ENCODE measurements at regions not wholly inside any gene's neighbourhood (a gene's known extent, or its start where the extent isn't known, plus 50 kb on each side); places are given as distances from the start of the nearest gene placed in this dataset.
A peak's percentile ranks its signal among the peaks of the same experiment; 100 is the strongest.
"Not testable (repeated sequence)": the region's sequence is repeated elsewhere in the genome, so short reads cannot be mapped to it uniquely, and the experiment has no call there.

- no peaks in the 10 kb centered on the region for H3K4me1 Mint-ChIP-seq
- ATAC-seq (ENCODE audit: low read depth in 2 of 2) (no peak), DNase-seq (no peak)
- no peak overlapping the region for H3K4me3 Mint-ChIP-seq
- H3K27me3 Mint-ChIP-seq, result no peaks in the 10 kb centered on the region
- H3K27ac Mint-ChIP-seq, result no peak overlapping the region
- H3K36me3 Mint-ChIP-seq, result no peaks in the 10 kb centered on the region
- peaks cover 0 to 17% (median 7%) of the 10 kb centered on the region in 7 donors for H3K9me3 Mint-ChIP-seq
Observed at GRCh38 chr7:153941061-153941460, 111.1 kb upstream of the DPP6 start.

- no peaks in the 10 kb centered on the region for H3K4me1 Mint-ChIP-seq
- H3K9me3 Mint-ChIP-seq, result peaks cover 0 to 20% (median 9%) of the 10 kb centered on the region in 7 donors
- H3K36me3 Mint-ChIP-seq, result no peaks in the 10 kb centered on the region
- no peak overlapping the region for H3K4me3 Mint-ChIP-seq
- ATAC-seq (ENCODE audit: low read depth in 2 of 2) (no peak), DNase-seq (no peak)
- H3K27me3 Mint-ChIP-seq, result no peaks in the 10 kb centered on the region
- H3K27ac Mint-ChIP-seq, result no peak overlapping the region
Observed at GRCh38 chr7:153942036-153942435, 110.2 kb upstream of the DPP6 start.

GRCh38 chr7:153943457-153943856 lies 108.7 kb upstream of the DPP6 start:
- H3K27me3 Mint-ChIP-seq, result no peaks in the 10 kb centered on the region
- no peaks in the 10 kb centered on the region for H3K36me3 Mint-ChIP-seq
- H3K27ac Mint-ChIP-seq, result no peak overlapping the region
- H3K4me3 Mint-ChIP-seq, result no peak overlapping the region
- H3K9me3 Mint-ChIP-seq, result peaks cover 0 to 13% (median 9%) of the 10 kb centered on the region in 7 donors
- no peak for DNase-seq
- no peaks in the 10 kb centered on the region for H3K4me1 Mint-ChIP-seq
- ATAC-seq (ENCODE audit: low read depth in 2 of 2), result no peak

DNA sequence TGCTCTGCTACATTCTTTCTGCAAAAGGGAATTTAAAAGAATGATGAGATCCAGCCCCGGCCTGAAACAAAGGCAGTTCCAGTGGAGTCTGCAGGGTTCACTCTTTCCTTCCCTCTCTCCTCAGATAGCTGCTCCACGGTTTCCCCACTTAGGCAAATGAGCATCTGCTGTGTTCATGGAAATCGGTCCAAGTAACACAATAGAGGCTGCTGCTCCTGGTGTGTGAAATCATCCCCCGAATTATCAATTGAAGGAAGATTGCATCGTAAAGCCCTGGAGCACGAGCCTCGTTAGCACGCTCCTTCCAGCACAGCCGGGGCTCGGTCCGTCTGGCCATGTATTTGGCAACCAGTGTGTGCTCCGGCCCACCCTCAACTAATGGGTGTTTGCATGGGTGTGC lies 108.3 kb upstream of the DPP6 start:
- DNase-seq (no peak), ATAC-seq (ENCODE audit: low read depth in 2 of 2) (no peak)
- no peaks in the 10 kb centered on the region for H3K4me1 Mint-ChIP-seq
- H3K9me3 Mint-ChIP-seq, result peaks cover 0 to 13% (median 9%) of the 10 kb centered on the region in 7 donors
- H3K4me3 Mint-ChIP-seq, result no peak overlapping the region
- no peak overlapping the region for H3K27ac Mint-ChIP-seq
- H3K36me3 Mint-ChIP-seq, result no peaks in the 10 kb centered on the region
- no peaks in the 10 kb centered on the region for H3K27me3 Mint-ChIP-seq

DNA sequence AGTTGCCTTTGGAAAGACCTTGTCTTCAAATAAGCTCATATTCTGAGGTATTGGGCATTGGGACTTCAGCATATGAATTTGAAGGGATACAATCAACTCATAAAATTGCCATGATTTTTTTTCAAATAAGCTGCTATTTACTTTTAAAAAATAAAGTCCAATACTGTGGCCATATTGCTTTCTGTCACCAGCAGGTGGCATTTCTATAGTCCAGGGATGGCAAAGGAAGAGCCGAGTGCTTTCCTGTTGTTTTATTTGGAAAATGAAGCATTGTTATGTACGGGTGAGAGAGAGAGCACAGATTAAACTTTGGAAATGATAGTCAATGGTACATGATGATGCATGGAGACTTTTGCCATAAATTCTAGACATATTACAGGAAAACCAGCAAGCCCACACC lies 104.1 kb upstream of the DPP6 start:
- Mint-ChIP-seq H3K9me3 (peaks cover 3 to 25% (median 8%) of the 10 kb centered on the region in 7 donors), H3K27ac (no peak overlapping the region), H3K4me3 (no peak overlapping the region), H3K4me1 (no peaks in the 10 kb centered on the region), H3K27me3 (no peaks in the 10 kb centered on the region), H3K36me3 (no peaks in the 10 kb centered on the region)
- no peak for ATAC-seq (ENCODE audit: low read depth in 2 of 2)
- DNase-seq, result no peak

DNA sequence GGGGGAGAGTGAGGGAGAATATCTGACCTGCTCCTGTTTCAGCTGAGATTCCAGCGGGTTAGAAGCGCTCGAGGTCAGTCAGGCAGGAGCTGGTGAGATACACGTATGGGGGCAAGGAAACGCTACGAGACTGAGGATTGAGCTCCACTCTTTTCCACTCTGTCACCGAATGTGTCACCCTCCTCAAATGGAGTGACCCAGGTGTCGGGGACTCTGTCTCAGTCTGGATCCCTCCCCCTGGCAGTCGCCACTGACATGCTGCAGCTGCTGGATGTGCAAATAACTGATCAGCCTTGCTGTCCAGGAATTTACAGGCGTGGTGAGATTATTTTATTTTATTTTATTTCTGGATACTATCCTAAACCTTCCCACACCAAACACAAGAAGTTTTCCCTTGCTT lies 100.9 kb upstream of the DPP6 start:
- ATAC-seq (ENCODE audit: low read depth in 2 of 2), result no peak
- DNase-seq, result no peak
- Mint-ChIP-seq H3K27me3 (no peaks in the 10 kb centered on the region), H3K27ac (no peak overlapping the region), H3K36me3 (no peaks in the 10 kb centered on the region), H3K4me3 (no peak overlapping the region), H3K9me3 (peaks cover 0 to 15% (median 5%) of the 10 kb centered on the region in 7 donors), H3K4me1 (no peaks in the 10 kb centered on the region)

DNA sequence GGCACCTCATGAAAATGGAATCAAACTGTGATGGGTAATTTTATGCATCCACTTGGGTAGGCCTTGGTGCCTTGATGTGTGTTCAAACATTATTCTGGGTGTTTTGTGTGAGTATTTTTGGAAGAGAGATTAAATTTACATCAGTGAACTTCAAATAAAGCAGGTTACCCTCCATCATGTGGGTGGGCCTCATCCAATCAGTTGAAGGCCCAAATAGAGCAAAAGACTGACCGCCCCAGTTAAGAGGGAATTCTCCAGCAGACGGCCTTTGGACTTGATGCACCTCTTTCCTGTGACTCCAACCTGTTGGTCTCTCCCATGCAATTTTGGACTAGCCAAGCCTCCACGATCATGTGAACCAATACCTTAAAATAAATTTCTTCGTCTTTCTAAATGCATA lies 97.7 kb upstream of the DPP6 start:
- no peak for DNase-seq
- H3K4me3 Mint-ChIP-seq, result no peak overlapping the region
- H3K27ac Mint-ChIP-seq, result no peak overlapping the region
- H3K9me3 Mint-ChIP-seq, result peaks cover 0 to 12% (median 6%) of the 10 kb centered on the region in 7 donors
- no peaks in the 10 kb centered on the region for H3K4me1 Mint-ChIP-seq
- ATAC-seq (ENCODE audit: low read depth in 2 of 2), result no peak
- H3K27me3 Mint-ChIP-seq, result no peaks in the 10 kb centered on the region
- no peaks in the 10 kb centered on the region for H3K36me3 Mint-ChIP-seq

- H3K27me3 Mint-ChIP-seq; H3K27ac Mint-ChIP-seq; H3K36me3 Mint-ChIP-seq; H3K9me3 Mint-ChIP-seq; DNase-seq; ATAC-seq (ENCODE audit: low read depth in 2 of 2); H3K4me3 Mint-ChIP-seq; H3K4me1 Mint-ChIP-seq: not testable (repeated sequence)
Observed at GRCh38 chr7:153957677-153958076, 94.5 kb upstream of the DPP6 start.

- ATAC-seq (ENCODE audit: low read depth in 2 of 2); H3K27me3 Mint-ChIP-seq; H3K9me3 Mint-ChIP-seq; H3K4me1 Mint-ChIP-seq; DNase-seq; H3K4me3 Mint-ChIP-seq; H3K36me3 Mint-ChIP-seq; H3K27ac Mint-ChIP-seq: not testable (repeated sequence)
Observed at GRCh38 chr7:153958381-153958780, 93.8 kb upstream of the DPP6 start.

- ATAC-seq (ENCODE audit: low read depth in 2 of 2), result not testable (repeated sequence)
Observed at GRCh38 chr7:153958789-153959188, 93.4 kb upstream of the DPP6 start.

DNA sequence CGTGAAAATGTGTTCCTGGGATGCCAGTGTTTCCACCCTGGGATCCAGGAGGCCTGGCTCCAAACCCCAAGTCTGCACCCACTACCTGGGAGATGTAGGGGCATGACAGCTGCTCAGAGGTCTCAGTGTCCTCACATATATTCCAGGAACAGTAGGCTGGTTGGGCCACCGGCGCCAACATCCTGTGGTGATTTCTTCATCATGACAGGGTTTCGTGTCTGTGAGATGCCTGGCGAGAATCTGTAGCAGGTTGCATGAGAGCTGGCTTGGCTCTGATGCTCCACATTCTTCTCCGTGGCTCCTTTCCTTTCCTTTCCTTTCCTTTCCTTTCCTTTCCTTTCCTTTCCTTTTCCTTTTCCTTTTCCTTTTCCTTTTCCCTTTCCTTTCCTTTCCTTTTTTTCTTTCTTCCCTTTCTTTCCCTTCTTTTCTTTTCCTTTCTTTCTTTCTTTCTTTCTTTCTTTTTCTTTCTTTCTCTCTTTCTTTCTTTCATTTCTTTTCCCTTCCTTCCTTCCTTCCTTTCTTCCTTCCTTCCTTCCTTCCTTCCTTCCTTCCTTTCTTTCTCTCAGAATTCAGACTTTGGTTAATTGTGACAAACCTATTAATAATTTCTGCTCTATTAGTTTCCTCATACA lies 87.6 kb upstream of the DPP6 start:
- H3K9me3 Mint-ChIP-seq; H3K4me3 Mint-ChIP-seq; H3K36me3 Mint-ChIP-seq; ATAC-seq (ENCODE audit: low read depth in 2 of 2); H3K27ac Mint-ChIP-seq; H3K4me1 Mint-ChIP-seq; DNase-seq; H3K27me3 Mint-ChIP-seq: not testable (repeated sequence)

More at GRCh38 chr7:153958789-153959188, 93.4 kb upstream of the DPP6 start:
- not testable (repeated sequence) for H3K27ac Mint-ChIP-seq, H3K4me1 Mint-ChIP-seq, H3K36me3 Mint-ChIP-seq, H3K9me3 Mint-ChIP-seq, H3K27me3 Mint-ChIP-seq, DNase-seq
- peak overlapping the region in 1 of 8 donors; percentile 35 for H3K4me3 Mint-ChIP-seq

- H3K36me3 Mint-ChIP-seq; ATAC-seq (ENCODE audit: low read depth in 2 of 2); H3K27ac Mint-ChIP-seq; H3K9me3 Mint-ChIP-seq; H3K4me3 Mint-ChIP-seq; H3K27me3 Mint-ChIP-seq; H3K4me1 Mint-ChIP-seq; DNase-seq: not testable (repeated sequence)
Observed at GRCh38 chr7:153969016-153969415, 83.2 kb upstream of the DPP6 start.

DNA sequence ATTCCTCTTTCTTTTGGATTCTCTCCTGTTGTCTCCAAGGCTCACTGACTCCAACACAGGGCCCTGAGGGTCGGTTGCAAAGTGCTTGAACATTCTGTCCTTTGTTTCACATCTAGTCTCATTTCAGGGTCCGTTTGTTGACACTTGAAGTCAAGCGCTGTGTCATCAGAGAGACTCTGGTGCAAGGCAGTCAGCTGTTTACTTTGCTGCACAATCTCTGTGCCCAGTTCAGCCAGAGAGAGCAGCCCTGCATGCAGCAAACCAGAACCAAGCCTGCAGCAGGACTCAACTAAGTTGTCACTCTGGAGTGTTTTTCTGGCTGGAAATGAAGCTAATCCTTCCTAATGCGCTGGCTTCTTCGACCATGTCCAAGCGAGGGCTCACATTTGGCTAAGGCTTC lies 77.6 kb upstream of the DPP6 start:
- DNase-seq; ATAC-seq (ENCODE audit: low read depth in 2 of 2); H3K27me3 Mint-ChIP-seq; H3K4me1 Mint-ChIP-seq; H3K4me3 Mint-ChIP-seq; H3K9me3 Mint-ChIP-seq; H3K27ac Mint-ChIP-seq; H3K36me3 Mint-ChIP-seq: not testable (repeated sequence)

DNA sequence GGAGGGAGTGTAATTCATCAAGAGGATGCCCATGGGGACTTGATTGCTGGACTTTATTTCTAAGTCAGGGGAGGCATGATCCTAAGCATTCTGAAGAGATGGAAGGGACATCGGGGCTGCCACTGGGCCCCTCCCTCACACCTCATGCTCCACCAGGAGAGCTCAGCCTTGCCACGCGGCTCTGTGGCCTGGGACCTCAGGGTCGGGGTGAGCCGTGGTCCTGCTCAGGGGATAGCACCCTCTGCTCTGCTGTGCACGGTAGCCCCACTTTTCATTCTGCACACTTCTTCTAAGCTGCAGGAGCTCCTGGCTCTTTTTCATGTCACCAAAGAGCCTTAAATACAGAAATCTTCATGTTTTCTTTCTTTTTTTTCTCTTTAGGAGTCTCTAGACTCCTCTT lies 75.5 kb upstream of the DPP6 start:
- H3K27ac Mint-ChIP-seq; H3K4me1 Mint-ChIP-seq; ATAC-seq (ENCODE audit: low read depth in 2 of 2); DNase-seq; H3K27me3 Mint-ChIP-seq; H3K36me3 Mint-ChIP-seq; H3K4me3 Mint-ChIP-seq: not testable (repeated sequence)
- H3K9me3 Mint-ChIP-seq, result peaks cover 0 to 12% (median 0%) of the 10 kb centered on the region in 7 donors

DNA sequence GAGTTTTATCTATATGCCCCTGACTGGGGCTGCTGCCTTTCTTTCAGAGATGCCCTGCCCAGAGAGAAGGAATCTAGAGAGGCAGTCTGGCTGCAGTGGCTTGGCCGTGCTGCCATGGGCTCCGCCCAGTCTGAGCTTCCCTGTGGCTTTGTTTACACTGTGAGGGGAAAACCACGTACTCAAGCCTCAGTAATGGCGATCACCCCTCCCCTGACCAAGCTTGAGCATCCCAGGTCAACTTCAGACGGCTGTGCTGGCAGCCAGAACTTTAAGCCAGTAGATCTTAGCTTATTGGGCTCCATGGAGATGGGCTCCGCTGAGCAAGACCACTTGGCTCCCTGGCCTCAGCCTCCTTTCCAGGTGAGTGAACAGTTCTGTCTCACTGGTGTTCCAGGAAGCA lies 69.0 kb upstream of the DPP6 start:
- not testable (repeated sequence) for H3K4me3 Mint-ChIP-seq, H3K27me3 Mint-ChIP-seq

More for the DNA sequence above, 69.0 kb upstream of the DPP6 start:
- not testable (repeated sequence) for H3K9me3 Mint-ChIP-seq; H3K36me3 Mint-ChIP-seq; H3K27ac Mint-ChIP-seq; DNase-seq; H3K4me1 Mint-ChIP-seq; ATAC-seq (ENCODE audit: low read depth in 2 of 2)

Data from naive B cell (primary cell).